ENCODE measurements at regions not wholly inside any gene's neighbourhood (a gene's known extent, or its start where the extent isn't known, plus 50 kb on each side); places are given as distances from the start of the nearest gene placed in this dataset.

DNA sequence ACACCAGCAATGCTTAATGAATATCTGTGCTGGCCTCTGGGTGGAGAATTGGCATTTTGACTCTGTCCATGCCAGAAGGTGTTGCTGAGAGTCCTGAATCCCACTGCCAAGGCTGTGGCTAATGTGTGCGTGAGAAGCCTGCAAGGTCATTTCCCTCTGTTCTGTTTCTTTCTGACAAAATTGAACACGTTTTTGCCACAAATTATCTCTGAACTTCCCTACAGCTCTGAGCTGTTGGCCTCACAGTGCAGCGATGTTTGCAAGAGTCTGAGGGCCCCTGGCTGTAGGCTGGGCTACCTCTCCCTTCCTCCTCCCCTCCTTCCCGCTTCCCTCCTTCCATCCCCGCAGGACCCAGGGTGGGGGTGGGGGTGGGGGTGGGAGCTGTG lies 154.1 kb upstream of the HS6ST1 start:
- TF ChIP-seq, protein P1, sequence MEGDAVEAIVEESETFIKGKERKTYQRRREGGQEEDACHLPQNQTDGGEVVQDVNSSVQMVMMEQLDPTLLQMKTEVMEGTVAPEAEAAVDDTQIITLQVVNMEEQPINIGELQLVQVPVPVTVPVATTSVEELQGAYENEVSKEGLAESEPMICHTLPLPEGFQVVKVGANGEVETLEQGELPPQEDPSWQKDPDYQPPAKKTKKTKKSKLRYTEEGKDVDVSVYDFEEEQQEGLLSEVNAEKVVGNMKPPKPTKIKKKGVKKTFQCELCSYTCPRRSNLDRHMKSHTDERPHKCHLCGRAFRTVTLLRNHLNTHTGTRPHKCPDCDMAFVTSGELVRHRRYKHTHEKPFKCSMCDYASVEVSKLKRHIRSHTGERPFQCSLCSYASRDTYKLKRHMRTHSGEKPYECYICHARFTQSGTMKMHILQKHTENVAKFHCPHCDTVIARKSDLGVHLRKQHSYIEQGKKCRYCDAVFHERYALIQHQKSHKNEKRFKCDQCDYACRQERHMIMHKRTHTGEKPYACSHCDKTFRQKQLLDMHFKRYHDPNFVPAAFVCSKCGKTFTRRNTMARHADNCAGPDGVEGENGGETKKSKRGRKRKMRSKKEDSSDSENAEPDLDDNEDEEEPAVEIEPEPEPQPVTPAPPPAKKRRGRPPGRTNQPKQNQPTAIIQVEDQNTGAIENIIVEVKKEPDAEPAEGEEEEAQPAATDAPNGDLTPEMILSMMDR (IDR thresholded peaks at IDR 0.05), result no peak
- no peak for TF ChIP-seq POLR2A (IDR thresholded peaks at IDR 0.05)

Data from lower leg skin (tissue), 3 donors.